ENCODE measurements at regions not wholly inside any gene's neighbourhood (a gene's known extent, or its start where the extent isn't known, plus 50 kb on each side); places are given as distances from the start of the nearest gene placed in this dataset.

DNA sequence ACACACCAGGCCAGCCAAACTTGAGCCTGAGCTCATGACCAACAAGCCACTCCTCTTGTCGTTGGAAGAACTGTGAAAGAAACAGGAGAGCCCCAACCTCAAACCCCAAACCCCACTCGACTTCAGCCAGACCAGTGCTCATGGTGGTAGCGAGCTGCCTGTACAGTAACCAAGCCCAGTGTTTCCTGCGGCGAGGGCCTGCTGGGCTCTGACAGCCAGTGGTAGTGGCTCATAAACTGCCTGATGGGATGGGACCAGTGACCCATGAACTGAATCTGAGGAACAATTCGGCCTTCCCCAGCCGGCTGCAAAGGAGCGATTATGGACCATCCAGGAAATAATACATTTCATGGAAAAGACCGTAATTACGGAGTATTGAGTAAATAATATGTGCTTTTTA, 191.9 kb downstream of the RPS24 start:
- TF ChIP-seq, protein P1, sequence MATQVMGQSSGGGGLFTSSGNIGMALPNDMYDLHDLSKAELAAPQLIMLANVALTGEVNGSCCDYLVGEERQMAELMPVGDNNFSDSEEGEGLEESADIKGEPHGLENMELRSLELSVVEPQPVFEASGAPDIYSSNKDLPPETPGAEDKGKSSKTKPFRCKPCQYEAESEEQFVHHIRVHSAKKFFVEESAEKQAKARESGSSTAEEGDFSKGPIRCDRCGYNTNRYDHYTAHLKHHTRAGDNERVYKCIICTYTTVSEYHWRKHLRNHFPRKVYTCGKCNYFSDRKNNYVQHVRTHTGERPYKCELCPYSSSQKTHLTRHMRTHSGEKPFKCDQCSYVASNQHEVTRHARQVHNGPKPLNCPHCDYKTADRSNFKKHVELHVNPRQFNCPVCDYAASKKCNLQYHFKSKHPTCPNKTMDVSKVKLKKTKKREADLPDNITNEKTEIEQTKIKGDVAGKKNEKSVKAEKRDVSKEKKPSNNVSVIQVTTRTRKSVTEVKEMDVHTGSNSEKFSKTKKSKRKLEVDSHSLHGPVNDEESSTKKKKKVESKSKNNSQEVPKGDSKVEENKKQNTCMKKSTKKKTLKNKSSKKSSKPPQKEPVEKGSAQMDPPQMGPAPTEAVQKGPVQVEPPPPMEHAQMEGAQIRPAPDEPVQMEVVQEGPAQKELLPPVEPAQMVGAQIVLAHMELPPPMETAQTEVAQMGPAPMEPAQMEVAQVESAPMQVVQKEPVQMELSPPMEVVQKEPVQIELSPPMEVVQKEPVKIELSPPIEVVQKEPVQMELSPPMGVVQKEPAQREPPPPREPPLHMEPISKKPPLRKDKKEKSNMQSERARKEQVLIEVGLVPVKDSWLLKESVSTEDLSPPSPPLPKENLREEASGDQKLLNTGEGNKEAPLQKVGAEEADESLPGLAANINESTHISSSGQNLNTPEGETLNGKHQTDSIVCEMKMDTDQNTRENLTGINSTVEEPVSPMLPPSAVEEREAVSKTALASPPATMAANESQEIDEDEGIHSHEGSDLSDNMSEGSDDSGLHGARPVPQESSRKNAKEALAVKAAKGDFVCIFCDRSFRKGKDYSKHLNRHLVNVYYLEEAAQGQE (IDR thresholded peaks at IDR 0.05; ENCODE audit: low read depth): no peak
- TF ChIP-seq EP300 (IDR thresholded peaks at IDR 0.05; ENCODE audit: borderline replicate concordance): no peak
- no peak for TF ChIP-seq TAF1 (IDR thresholded peaks at IDR 0.05; ENCODE audit: low read depth)

All from Ishikawa (cell line).